ENCODE measurements at regions not wholly inside any gene's neighbourhood (a gene's known extent, or its start where the extent isn't known, plus 50 kb on each side); places are given as distances from the start of the nearest gene placed in this dataset.

DNA sequence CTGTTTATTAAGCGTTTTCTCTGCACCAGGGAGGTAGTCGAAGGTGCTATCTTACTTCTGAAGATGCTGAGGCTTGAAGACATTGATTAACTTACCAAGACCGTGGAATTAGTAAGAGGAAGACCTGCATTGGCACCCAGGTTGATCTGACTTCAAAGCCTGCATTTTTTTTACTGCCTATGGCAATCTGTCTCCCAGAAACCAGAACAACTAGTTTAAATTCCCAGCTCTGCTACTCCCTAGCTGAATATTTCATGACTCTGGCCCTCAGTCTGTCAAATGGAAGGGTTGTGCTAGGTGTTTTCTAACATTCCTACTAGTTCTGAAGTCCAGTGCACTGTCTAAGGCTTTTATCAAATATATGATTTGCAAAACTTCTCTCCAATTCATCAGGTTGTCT, 52.0 kb upstream of the GRAMD1B start:
- H3K36me3 ChIP-seq (ENCODE audit: control insufficient read depth in 2 of 2, insufficient read depth in 2 of 2, low read length in 2 of 2): no peaks in the 10 kb centered on the region
- H3K9me3 ChIP-seq (ENCODE audit: control insufficient read depth in 2 of 2, low read length in 2 of 2): no peaks in the 10 kb centered on the region
- H3K4me1 ChIP-seq (ENCODE audit: control insufficient read depth in 2 of 2, insufficient read depth in 2 of 2, low read length in 2 of 2): no peaks in the 10 kb centered on the region
- H3K4me3 ChIP-seq (ENCODE audit: low read length in 2 of 2): no peak overlapping the region
- H3K27me3 ChIP-seq (ENCODE audit: control insufficient read depth in 2 of 2, insufficient read depth in 2 of 2, low read length in 2 of 2): no peaks in the 10 kb centered on the region
- H3K9ac ChIP-seq (ENCODE audit: low read depth in 1 of 2, low read length in 2 of 2): no peak overlapping the region
- no peak overlapping the region for H3K27ac ChIP-seq (ENCODE audit: low read depth in 2 of 2, low read length in 2 of 2)

DNA sequence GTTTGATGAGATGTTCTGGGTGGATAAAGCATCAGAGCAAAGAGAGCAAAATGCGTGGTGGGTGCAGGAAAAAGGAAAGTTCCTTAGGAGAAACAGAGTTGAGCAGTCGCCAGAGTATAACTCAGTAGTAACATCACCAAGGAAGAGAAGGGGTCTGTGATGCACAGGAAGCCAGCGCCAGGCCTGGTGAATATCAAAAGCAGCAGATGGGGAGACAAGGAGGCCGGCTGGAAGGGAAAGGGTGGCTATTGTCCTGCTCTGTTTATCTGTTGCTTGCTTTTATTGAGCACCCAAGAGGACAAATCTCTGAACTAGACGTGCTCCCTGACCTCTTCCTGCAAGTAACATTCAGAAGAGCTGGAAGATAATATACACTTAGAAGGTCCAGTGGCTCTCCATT, 52.7 kb upstream of the GRAMD1B start:
- Histone ChIP-seq H3K9ac (ENCODE audit: low read depth in 1 of 2, low read length in 2 of 2) (no peak overlapping the region), H3K36me3 (ENCODE audit: control insufficient read depth in 2 of 2, insufficient read depth in 2 of 2, low read length in 2 of 2) (no peaks in the 10 kb centered on the region), H3K4me3 (ENCODE audit: low read length in 2 of 2) (no peak overlapping the region), H3K9me3 (ENCODE audit: control insufficient read depth in 2 of 2, low read length in 2 of 2) (no peaks in the 10 kb centered on the region), H3K4me1 (ENCODE audit: control insufficient read depth in 2 of 2, insufficient read depth in 2 of 2, low read length in 2 of 2) (no peaks in the 10 kb centered on the region), H3K27ac (ENCODE audit: low read depth in 2 of 2, low read length in 2 of 2) (no peak overlapping the region), H3K27me3 (ENCODE audit: control insufficient read depth in 2 of 2, insufficient read depth in 2 of 2, low read length in 2 of 2) (no peaks in the 10 kb centered on the region)

DNA sequence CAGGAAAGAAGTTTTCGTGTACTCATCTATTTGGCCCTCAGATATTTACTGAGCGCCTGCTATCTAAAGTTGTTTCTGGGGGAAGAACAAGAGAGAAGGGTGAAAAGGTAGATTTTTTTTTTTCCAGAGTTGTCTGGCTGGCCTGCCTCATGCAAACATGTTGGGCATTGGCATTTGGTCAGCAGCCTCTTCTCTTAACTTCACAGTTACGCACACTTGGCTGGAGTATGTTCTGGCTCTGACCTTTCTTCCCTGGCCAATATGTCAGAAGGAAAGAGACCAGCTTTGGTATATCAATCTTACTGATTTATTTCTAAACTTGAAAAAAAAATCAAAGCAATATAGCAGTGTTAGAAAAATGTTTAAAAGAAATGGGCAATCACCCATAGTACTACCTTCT, 54.2 kb upstream of the GRAMD1B start:
- Histone ChIP-seq H3K36me3 (ENCODE audit: control insufficient read depth in 2 of 2, insufficient read depth in 2 of 2, low read length in 2 of 2) (no peaks in the 10 kb centered on the region), H3K9ac (ENCODE audit: low read depth in 1 of 2, low read length in 2 of 2) (no peak overlapping the region), H3K4me3 (ENCODE audit: low read length in 2 of 2) (no peak overlapping the region), H3K27ac (ENCODE audit: low read depth in 2 of 2, low read length in 2 of 2) (no peak overlapping the region), H3K4me1 (ENCODE audit: control insufficient read depth in 2 of 2, insufficient read depth in 2 of 2, low read length in 2 of 2) (no peaks in the 10 kb centered on the region), H3K27me3 (ENCODE audit: control insufficient read depth in 2 of 2, insufficient read depth in 2 of 2, low read length in 2 of 2) (no peaks in the 10 kb centered on the region), H3K9me3 (ENCODE audit: control insufficient read depth in 2 of 2, low read length in 2 of 2) (no peaks in the 10 kb centered on the region)

DNA sequence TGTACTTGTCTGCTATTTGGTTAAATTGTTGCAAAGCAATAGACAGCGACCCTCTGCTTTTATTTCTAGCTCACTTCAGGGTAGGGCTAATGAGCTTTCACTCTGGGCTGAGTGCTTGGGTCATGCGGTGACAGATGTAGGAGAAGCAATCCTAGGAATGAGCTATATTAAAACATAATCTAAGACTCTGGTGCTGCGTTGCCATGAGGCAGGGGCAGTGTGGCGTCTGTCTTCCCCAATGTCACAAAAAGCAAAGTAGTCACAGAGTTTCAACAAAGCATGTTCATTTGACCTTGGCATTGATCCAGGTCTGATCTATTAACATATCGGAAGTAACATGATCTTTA, 55.5 kb upstream of the GRAMD1B start:
- no peak overlapping the region for H3K27ac ChIP-seq (ENCODE audit: low read depth in 2 of 2, low read length in 2 of 2)

DNA sequence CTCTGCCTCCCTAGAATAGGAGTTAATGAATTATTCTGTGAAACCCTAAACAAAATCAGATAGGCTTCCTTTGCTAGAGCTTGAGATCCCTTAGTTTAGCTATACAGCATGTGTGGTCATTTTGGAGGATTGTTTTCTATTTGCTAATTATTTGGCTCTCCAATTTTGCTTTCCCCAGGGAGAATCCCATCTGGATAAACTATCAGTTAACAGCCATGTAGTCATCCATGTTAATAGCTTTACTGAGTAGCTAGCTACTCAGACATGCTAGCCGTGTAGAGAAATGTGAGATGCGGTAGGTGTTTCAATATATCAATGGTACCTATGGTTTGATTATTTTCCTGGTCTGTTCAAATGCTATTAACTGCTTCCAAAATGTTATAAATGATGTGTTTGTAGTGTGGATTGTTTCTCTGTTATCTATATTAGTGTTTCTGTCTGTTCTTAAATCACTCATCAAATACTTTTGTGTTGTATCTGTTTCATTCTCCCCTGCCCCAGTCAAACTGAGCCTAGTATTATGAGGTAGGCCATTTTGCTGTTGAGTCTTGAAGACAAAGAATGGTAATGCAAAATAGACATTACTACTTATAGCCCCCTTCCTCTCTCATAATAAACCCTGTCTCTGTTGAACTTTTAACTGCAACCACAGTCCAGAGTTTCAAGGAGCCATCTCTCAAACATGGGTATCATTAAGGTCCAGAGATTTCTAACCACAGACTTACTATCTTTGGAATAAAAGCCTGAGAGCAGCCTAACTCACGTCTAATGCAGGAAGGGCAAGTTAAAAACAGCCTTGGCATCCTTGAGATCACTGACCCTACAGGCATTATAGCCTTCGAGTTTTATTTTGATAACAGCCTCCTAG, 56.1 kb upstream of the GRAMD1B start:
- H3K36me3 ChIP-seq (ENCODE audit: control insufficient read depth in 2 of 2, insufficient read depth in 2 of 2, low read length in 2 of 2): no peaks in the 10 kb centered on the region
- H3K9me3 ChIP-seq (ENCODE audit: control insufficient read depth in 2 of 2, low read length in 2 of 2): no peaks in the 10 kb centered on the region
- no peak overlapping the region for H3K9ac ChIP-seq (ENCODE audit: low read depth in 1 of 2, low read length in 2 of 2)
- H3K4me3 ChIP-seq (ENCODE audit: low read length in 2 of 2): no peak overlapping the region
- H3K4me1 ChIP-seq (ENCODE audit: control insufficient read depth in 2 of 2, insufficient read depth in 2 of 2, low read length in 2 of 2): no peaks in the 10 kb centered on the region
- no peaks in the 10 kb centered on the region for H3K27me3 ChIP-seq (ENCODE audit: control insufficient read depth in 2 of 2, insufficient read depth in 2 of 2, low read length in 2 of 2)
- H3K27ac ChIP-seq (ENCODE audit: low read depth in 2 of 2, low read length in 2 of 2): no peak overlapping the region

More for the DNA sequence above, 55.5 kb upstream of the GRAMD1B start:
- H3K4me1 ChIP-seq (ENCODE audit: control insufficient read depth in 2 of 2, insufficient read depth in 2 of 2, low read length in 2 of 2): no peaks in the 10 kb centered on the region
- no peaks in the 10 kb centered on the region for H3K9me3 ChIP-seq (ENCODE audit: control insufficient read depth in 2 of 2, low read length in 2 of 2)
- no peak overlapping the region for H3K9ac ChIP-seq (ENCODE audit: low read depth in 1 of 2, low read length in 2 of 2)
- H3K4me3 ChIP-seq (ENCODE audit: low read length in 2 of 2): no peak overlapping the region
- H3K27me3 ChIP-seq (ENCODE audit: control insufficient read depth in 2 of 2, insufficient read depth in 2 of 2, low read length in 2 of 2): no peaks in the 10 kb centered on the region
- no peaks in the 10 kb centered on the region for H3K36me3 ChIP-seq (ENCODE audit: control insufficient read depth in 2 of 2, insufficient read depth in 2 of 2, low read length in 2 of 2)

DNA sequence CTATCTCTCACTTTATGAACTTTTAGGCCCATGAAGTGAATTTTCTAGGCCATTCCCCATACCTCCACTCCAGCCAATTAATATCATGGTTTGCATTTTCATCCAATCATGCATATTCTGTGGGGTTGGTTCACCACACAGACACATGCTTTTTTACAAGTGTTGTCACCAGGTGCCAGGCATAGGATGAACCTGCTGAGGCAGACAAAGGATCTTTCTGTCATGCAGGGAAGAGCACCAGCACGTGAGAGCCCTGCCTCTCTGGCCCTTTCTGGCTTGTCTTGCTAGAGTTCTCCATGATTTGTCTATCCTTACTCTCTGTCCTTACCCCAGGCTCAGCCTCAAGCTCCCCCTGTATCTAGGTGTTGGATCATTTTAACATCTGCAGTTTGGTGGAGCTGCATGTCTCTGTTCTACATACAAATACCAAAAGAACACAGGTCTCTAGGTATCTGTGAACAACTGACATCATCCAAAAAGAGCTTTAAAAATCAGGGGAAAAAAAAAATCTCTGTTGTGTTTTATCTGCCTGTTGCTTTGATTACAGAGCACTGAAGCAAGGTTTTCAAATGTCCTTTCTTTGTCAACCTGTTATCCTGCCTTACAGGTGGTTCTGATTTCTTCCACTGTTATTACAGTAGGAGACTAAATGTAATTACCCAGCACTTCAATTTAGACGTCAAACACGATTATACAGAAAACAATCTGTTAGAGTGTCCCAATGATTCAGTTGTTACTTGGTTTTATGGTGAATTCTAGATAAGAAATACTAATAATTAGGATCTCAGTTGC, 58.4 kb upstream of the GRAMD1B start:
- Histone ChIP-seq H3K4me3 (ENCODE audit: low read length in 2 of 2) (no peak overlapping the region), H3K9me3 (ENCODE audit: control insufficient read depth in 2 of 2, low read length in 2 of 2) (no peaks in the 10 kb centered on the region), H3K9ac (ENCODE audit: low read depth in 1 of 2, low read length in 2 of 2) (no peak overlapping the region), H3K27me3 (ENCODE audit: control insufficient read depth in 2 of 2, insufficient read depth in 2 of 2, low read length in 2 of 2) (no peaks in the 10 kb centered on the region), H3K4me1 (ENCODE audit: control insufficient read depth in 2 of 2, insufficient read depth in 2 of 2, low read length in 2 of 2) (no peaks in the 10 kb centered on the region), H3K36me3 (ENCODE audit: control insufficient read depth in 2 of 2, insufficient read depth in 2 of 2, low read length in 2 of 2) (no peaks in the 10 kb centered on the region), H3K27ac (ENCODE audit: low read depth in 2 of 2, low read length in 2 of 2) (no peak overlapping the region)

DNA sequence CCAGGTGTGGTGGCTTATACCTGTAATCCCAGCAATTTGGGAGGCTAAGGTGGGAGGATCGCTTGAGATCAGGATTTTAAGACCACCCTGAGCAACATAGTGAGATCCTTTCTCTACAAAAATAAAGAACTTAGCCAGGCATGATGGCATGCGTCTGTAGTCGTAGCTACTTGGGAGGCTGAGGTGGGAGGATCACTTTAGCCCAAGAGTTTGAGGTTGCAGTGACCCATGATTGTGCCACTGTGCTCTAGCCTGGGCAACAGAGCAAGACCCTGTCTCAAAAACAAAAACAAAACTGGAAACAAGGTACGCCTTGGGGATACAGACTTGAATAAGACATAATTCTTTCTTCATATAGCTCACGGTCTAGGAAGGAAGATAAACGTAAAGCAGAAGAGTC, 63.1 kb upstream of the GRAMD1B start:
- no peaks in the 10 kb centered on the region for H3K4me1 ChIP-seq (ENCODE audit: control insufficient read depth in 2 of 2, insufficient read depth in 2 of 2, low read length in 2 of 2)
- H3K9ac ChIP-seq (ENCODE audit: low read depth in 1 of 2, low read length in 2 of 2): no peak overlapping the region
- no peaks in the 10 kb centered on the region for H3K27me3 ChIP-seq (ENCODE audit: control insufficient read depth in 2 of 2, insufficient read depth in 2 of 2, low read length in 2 of 2)
- no peaks in the 10 kb centered on the region for H3K36me3 ChIP-seq (ENCODE audit: control insufficient read depth in 2 of 2, insufficient read depth in 2 of 2, low read length in 2 of 2)
- no peak overlapping the region for H3K4me3 ChIP-seq (ENCODE audit: low read length in 2 of 2)
- H3K9me3 ChIP-seq (ENCODE audit: control insufficient read depth in 2 of 2, low read length in 2 of 2): no peaks in the 10 kb centered on the region
- no peak overlapping the region for H3K27ac ChIP-seq (ENCODE audit: low read depth in 2 of 2, low read length in 2 of 2)

DNA sequence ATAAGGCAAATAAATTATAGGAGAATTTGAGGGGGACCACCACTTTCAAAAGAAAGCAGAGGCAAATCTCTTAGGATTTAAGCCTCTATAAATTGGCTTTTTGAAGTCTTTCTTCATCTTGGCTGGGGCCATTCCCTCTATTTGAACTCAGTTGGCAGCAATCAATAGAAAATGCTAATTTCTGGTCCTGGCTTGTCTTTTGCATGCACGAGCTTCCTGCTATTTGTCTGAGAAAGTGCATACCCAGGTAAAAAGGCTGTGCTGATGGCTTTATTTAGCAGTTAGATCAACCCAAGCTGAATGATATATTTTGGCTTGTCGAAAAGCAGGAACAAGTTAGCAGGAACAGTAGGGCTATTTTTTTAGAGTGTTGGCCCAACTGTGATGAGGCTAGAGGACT, 64.1 kb upstream of the GRAMD1B start:
- Histone ChIP-seq H3K4me1 (ENCODE audit: control insufficient read depth in 2 of 2, insufficient read depth in 2 of 2, low read length in 2 of 2) (no peaks in the 10 kb centered on the region), H3K36me3 (ENCODE audit: control insufficient read depth in 2 of 2, insufficient read depth in 2 of 2, low read length in 2 of 2) (no peaks in the 10 kb centered on the region), H3K27me3 (ENCODE audit: control insufficient read depth in 2 of 2, insufficient read depth in 2 of 2, low read length in 2 of 2) (no peaks in the 10 kb centered on the region), H3K9ac (ENCODE audit: low read depth in 1 of 2, low read length in 2 of 2) (no peak overlapping the region), H3K9me3 (ENCODE audit: control insufficient read depth in 2 of 2, low read length in 2 of 2) (no peaks in the 10 kb centered on the region), H3K27ac (ENCODE audit: low read depth in 2 of 2, low read length in 2 of 2) (no peak overlapping the region), H3K4me3 (ENCODE audit: low read length in 2 of 2) (no peak overlapping the region)

DNA sequence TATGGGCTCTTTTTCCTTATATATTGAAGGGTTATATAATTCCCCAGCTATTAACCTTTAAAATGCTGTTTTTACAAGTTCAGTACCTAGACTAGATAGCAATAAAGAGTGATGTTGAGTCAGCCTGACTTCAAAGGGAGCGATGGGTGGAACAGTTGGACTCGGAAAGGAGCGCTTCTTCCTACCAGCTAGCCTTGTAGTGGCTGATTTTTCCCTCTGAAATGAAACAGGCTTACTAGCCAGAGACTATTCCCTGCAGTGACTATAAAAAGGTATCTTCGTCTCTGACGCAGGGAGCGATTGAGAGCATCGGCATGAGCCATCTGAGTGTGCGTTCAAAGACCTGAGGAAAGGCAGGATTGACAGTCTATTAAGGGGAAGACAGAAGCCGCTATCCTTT, 66.0 kb upstream of the GRAMD1B start:
- H3K9ac ChIP-seq (ENCODE audit: low read depth in 1 of 2, low read length in 2 of 2): no peak overlapping the region
- no peaks in the 10 kb centered on the region for H3K36me3 ChIP-seq (ENCODE audit: control insufficient read depth in 2 of 2, insufficient read depth in 2 of 2, low read length in 2 of 2)
- H3K4me3 ChIP-seq (ENCODE audit: low read length in 2 of 2): no peak overlapping the region
- H3K9me3 ChIP-seq (ENCODE audit: control insufficient read depth in 2 of 2, low read length in 2 of 2): no peaks in the 10 kb centered on the region
- peaks cover 0 to 6% of the 10 kb centered on the region in 2 donors for H3K27me3 ChIP-seq (ENCODE audit: control insufficient read depth in 2 of 2, insufficient read depth in 2 of 2, low read length in 2 of 2)
- H3K4me1 ChIP-seq (ENCODE audit: control insufficient read depth in 2 of 2, insufficient read depth in 2 of 2, low read length in 2 of 2): no peaks in the 10 kb centered on the region
- H3K27ac ChIP-seq (ENCODE audit: low read depth in 2 of 2, low read length in 2 of 2): no peak overlapping the region

DNA sequence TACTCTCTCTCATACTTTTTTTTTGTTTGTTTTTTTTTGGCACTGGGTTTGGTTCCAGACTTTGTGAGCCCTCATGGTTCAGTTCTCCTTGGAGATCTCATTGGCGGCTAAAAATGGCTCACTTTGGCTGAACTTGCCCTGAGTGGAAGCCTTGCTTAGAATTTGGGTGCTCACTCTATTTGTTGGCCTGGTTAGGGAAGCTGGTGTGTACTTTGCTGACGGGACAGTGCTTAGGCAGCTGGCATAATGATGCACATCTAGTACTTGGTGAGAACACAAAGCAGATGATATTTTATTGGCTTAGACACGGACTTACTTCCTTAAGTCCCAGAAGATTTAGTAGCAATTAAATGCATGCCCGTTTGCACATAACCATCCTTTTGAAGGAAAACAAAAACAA, 66.5 kb upstream of the GRAMD1B start:
- no peak overlapping the region for H3K27ac ChIP-seq (ENCODE audit: low read depth in 2 of 2, low read length in 2 of 2)
- H3K4me3 ChIP-seq (ENCODE audit: low read length in 2 of 2): no peak overlapping the region
- H3K4me1 ChIP-seq (ENCODE audit: control insufficient read depth in 2 of 2, insufficient read depth in 2 of 2, low read length in 2 of 2): peaks cover 0 to under 1% of the 10 kb centered on the region in 2 donors
- no peaks in the 10 kb centered on the region for H3K36me3 ChIP-seq (ENCODE audit: control insufficient read depth in 2 of 2, insufficient read depth in 2 of 2, low read length in 2 of 2)
- H3K9me3 ChIP-seq (ENCODE audit: control insufficient read depth in 2 of 2, low read length in 2 of 2): no peaks in the 10 kb centered on the region
- H3K9ac ChIP-seq (ENCODE audit: low read depth in 1 of 2, low read length in 2 of 2): no peak overlapping the region
- H3K27me3 ChIP-seq (ENCODE audit: control insufficient read depth in 2 of 2, insufficient read depth in 2 of 2, low read length in 2 of 2): peaks cover 1 to 11% of the 10 kb centered on the region in 2 donors

Measured in mucosa of rectum (tissue), 2 donors.